GM12872 (cell line): ENCODE measurements at regions not wholly inside any gene's neighbourhood (a gene's known extent, or its start where the extent isn't known, plus 50 kb on each side); places are given as distances from the start of the nearest gene placed in this dataset.

ENCODE experiments used
- CTCF ChIP-seq: IDR thresholded peaks from 3 replicates; pipeline ENCODE4 v1.5.1; 2011; ENCODE audit warnings: low read depth, mild to moderate bottlenecking, low read length, moderate library complexity; ENCODE audit not compliant: insufficient read depth

GRCh38 chr11:69205743-69206612 is 50.2 kb downstream of the SMIM38 start:
- TF ChIP-seq CTCF = no peak

GRCh38 chr11:69207165-69207889 is 51.6 kb downstream of the SMIM38 start:
- TF ChIP-seq CTCF = no peak

GRCh38 chr11:69208190-69209037 is 52.7 kb downstream of the SMIM38 start:
- TF ChIP-seq CTCF = no peak

GRCh38 chr11:69209038-69209350 is 53.3 kb downstream of the SMIM38 start:
- TF ChIP-seq CTCF = no peak

GRCh38 chr11:69209421-69210309 is 53.9 kb downstream of the SMIM38 start:
- TF ChIP-seq CTCF = no peak

- no peak for TF ChIP-seq CTCF
Observed at GRCh38 chr11:69210310-69211035, 54.7 kb downstream of the SMIM38 start.
